Endodermal cell (in vitro differentiated cells): ENCODE measurements at regions not wholly inside any gene's neighbourhood (a gene's known extent, or its start where the extent isn't known, plus 50 kb on each side); places are given as distances from the start of the nearest gene placed in this dataset.

Source experiments
- DNase-seq: peaks from one replicate; pipeline ENCODE4 v3.0.0-alpha.2; 2017
- H3K27ac ChIP-seq: 2 replicates; pipeline ENCODE4 v1.5.1; 2013; ENCODE audit warnings: mild to moderate bottlenecking, low read depth, low read length, moderate library complexity
- H3K27me3 ChIP-seq: 2 replicates; pipeline ENCODE4 v1.6.1; 2013; ENCODE audit warnings: mild to moderate bottlenecking, low read length, moderate library complexity; ENCODE audit not compliant: insufficient read depth, control insufficient read depth, poor library complexity, severe bottlenecking
- H3K36me3 ChIP-seq: 2 replicates; pipeline ENCODE4 v1.7.0; 2013; ENCODE audit warnings: mild to moderate bottlenecking, low read length, moderate library complexity; ENCODE audit not compliant: control insufficient read depth, insufficient read depth
- H3K4me1 ChIP-seq: one replicate; pipeline ENCODE4 v1.7.0; 2013; ENCODE audit warnings: low read length; ENCODE audit not compliant: control insufficient read depth, insufficient read depth
- H3K4me3 ChIP-seq: 2 replicates; pipeline ENCODE4 v1.5.1; 2013; ENCODE audit warnings: mild to moderate bottlenecking, low read length, moderate library complexity
- H3K9ac ChIP-seq: 2 replicates; pipeline ENCODE4 v1.6.1; 2013; ENCODE audit warnings: mild to moderate bottlenecking, low read length, moderate library complexity; ENCODE audit not compliant: poor library complexity, severe bottlenecking; ENCODE audit errors: extremely low read depth
- H3K9me3 ChIP-seq: 2 replicates; pipeline ENCODE4 v1.6.1; 2013; ENCODE audit warnings: mild to moderate bottlenecking, low read length, moderate library complexity; ENCODE audit not compliant: control insufficient read depth
- H3K27ac Mint-ChIP-seq: 2 replicates; pipeline ENCODE4 v1.8.0; 2020; ENCODE audit warnings: mixed read lengths
- H3K27me3 Mint-ChIP-seq: 2 replicates; pipeline ENCODE4 v1.8.0; 2021; ENCODE audit warnings: mild to moderate bottlenecking, mixed read lengths; ENCODE audit not compliant: insufficient read depth
- H3K36me3 Mint-ChIP-seq: 2 replicates; pipeline ENCODE4 v1.8.0; 2020; ENCODE audit warnings: low read depth, mixed read lengths
- H3K4me1 Mint-ChIP-seq: 2 replicates; pipeline ENCODE4 v1.8.0; 2020; ENCODE audit warnings: mixed read lengths
- H3K4me3 Mint-ChIP-seq: 2 replicates; pipeline ENCODE4 v1.8.0; 2020; ENCODE audit warnings: mild to moderate bottlenecking, moderate library complexity, mixed read lengths
- H3K9me3 Mint-ChIP-seq: 2 replicates; pipeline ENCODE4 v1.8.0; 2020; ENCODE audit warnings: mild to moderate bottlenecking, mixed read lengths
- WGBS, 2 experiments: methylation state at CpG; one replicate each; pipeline versions ENCODE4 v1.1.5 to v1.1.7; 2013; ENCODE audit warnings: missing lambda C conversion rate in 2 of 2, mixed read lengths in 1 of 2; ENCODE audit not compliant: insufficient coverage in 1 of 2, insufficient read length in 1 of 2; 5-methylcytosine and 5-hydroxymethylcytosine counted together
- TF ChIP-seq, protein P1 (sequence below): fragments of 200-600 bp; sonication (generic); conservative IDR thresholded peaks from 2 replicates; pipeline ENCODE4 v1.5.0; 2021; ENCODE audit warnings: antibody characterized with exemption, mild to moderate bottlenecking

GRCh38 chr10:84007482-84007881, 131.8 kb upstream of the GHITM start:
- Histone ChIP-seq H3K36me3 (no peaks in the 10 kb centered on the region), H3K27ac (no peak overlapping the region), H3K4me1 (no peaks in the 10 kb centered on the region), H3K27me3 (no peaks in the 10 kb centered on the region), H3K9ac (no peak overlapping the region), H3K9me3 (no peaks in the 10 kb centered on the region), H3K4me3 (no peak overlapping the region)
- Mint-ChIP-seq H3K36me3 (no peaks in the 10 kb centered on the region), H3K9me3 (no peaks in the 10 kb centered on the region), H3K4me3 (no peak overlapping the region), H3K27ac (no peak overlapping the region), H3K27me3 (no peaks in the 10 kb centered on the region), H3K4me1 (peaks cover 6% of the 10 kb centered on the region)
- DNase-seq, result no peak
- TF ChIP-seq, protein P1, sequence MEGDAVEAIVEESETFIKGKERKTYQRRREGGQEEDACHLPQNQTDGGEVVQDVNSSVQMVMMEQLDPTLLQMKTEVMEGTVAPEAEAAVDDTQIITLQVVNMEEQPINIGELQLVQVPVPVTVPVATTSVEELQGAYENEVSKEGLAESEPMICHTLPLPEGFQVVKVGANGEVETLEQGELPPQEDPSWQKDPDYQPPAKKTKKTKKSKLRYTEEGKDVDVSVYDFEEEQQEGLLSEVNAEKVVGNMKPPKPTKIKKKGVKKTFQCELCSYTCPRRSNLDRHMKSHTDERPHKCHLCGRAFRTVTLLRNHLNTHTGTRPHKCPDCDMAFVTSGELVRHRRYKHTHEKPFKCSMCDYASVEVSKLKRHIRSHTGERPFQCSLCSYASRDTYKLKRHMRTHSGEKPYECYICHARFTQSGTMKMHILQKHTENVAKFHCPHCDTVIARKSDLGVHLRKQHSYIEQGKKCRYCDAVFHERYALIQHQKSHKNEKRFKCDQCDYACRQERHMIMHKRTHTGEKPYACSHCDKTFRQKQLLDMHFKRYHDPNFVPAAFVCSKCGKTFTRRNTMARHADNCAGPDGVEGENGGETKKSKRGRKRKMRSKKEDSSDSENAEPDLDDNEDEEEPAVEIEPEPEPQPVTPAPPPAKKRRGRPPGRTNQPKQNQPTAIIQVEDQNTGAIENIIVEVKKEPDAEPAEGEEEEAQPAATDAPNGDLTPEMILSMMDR, result no peak
- 82 to 89% methylated on average over 3 to 5 of the region's 5 CpGs for WGBS, 2 experiments

- DNase-seq, result peak; percentile 83
- Mint-ChIP-seq H3K36me3 (no peaks in the 10 kb centered on the region), H3K4me1 (peaks cover 6% of the 10 kb centered on the region), H3K4me3 (no peak overlapping the region), H3K27me3 (no peaks in the 10 kb centered on the region), H3K9me3 (no peaks in the 10 kb centered on the region), H3K27ac (no peak overlapping the region)
- H3K27ac ChIP-seq, result no peak overlapping the region
- no peaks in the 10 kb centered on the region for H3K27me3 ChIP-seq
- no peaks in the 10 kb centered on the region for H3K9me3 ChIP-seq
- WGBS, 2 experiments, result 43 to 100% methylated on average over 1 to 3 of the region's 3 CpGs
- TF ChIP-seq, protein P1, result peak; percentile 97
- H3K4me1 ChIP-seq, result no peaks in the 10 kb centered on the region
- no peak overlapping the region for H3K4me3 ChIP-seq
- no peaks in the 10 kb centered on the region for H3K36me3 ChIP-seq
- no peak overlapping the region for H3K9ac ChIP-seq
Measured at GRCh38 chr10:84008878-84009277, 130.4 kb upstream of the GHITM start.

GRCh38 chr10:84012431-84012830, 126.9 kb upstream of the GHITM start:
- Histone ChIP-seq H3K9me3 (no peaks in the 10 kb centered on the region), H3K36me3 (no peaks in the 10 kb centered on the region), H3K27ac (no peak overlapping the region), H3K4me1 (no peaks in the 10 kb centered on the region), H3K27me3 (no peaks in the 10 kb centered on the region), H3K9ac (no peak overlapping the region), H3K4me3 (no peak overlapping the region)
- no peak for DNase-seq
- no peaks in the 10 kb centered on the region for H3K9me3 Mint-ChIP-seq
- H3K4me1 Mint-ChIP-seq, result peaks cover 6% of the 10 kb centered on the region
- TF ChIP-seq, protein P1, result no peak
- no peak overlapping the region for H3K27ac Mint-ChIP-seq
- H3K27me3 Mint-ChIP-seq, result peaks cover 2% of the 10 kb centered on the region
- no peak overlapping the region for H3K4me3 Mint-ChIP-seq
- 43% methylated on average over 2 of the region's 2 CpGs; no CpG with 5 or more reads in 1 of the 2 experiments for WGBS, 2 experiments
- no peaks in the 10 kb centered on the region for H3K36me3 Mint-ChIP-seq
